ENCODE measurements at regions not wholly inside any gene's neighbourhood (a gene's known extent, or its start where the extent isn't known, plus 50 kb on each side); places are given as distances from the start of the nearest gene placed in this dataset.

GRCh38 chr2:120991441-120991840 is 255.8 kb downstream of the GLI2 start:
- TF ChIP-seq EP300 (IDR thresholded peaks at IDR 0.05; ENCODE audit: borderline replicate concordance) (no peak), EGR1 (IDR thresholded peaks at IDR 0.05) (no peak), TEAD4 (IDR thresholded peaks at IDR 0.05) (no peak), ZBTB7A (IDR thresholded peaks at IDR 0.05; ENCODE audit: low read depth) (no peak), USF1 (IDR thresholded peaks at IDR 0.05) (no peak), CEBPB (IDR thresholded peaks at IDR 0.05) (no peak), TAF1 (IDR thresholded peaks at IDR 0.05; ENCODE audit: low read depth) (no peak), YY1 (IDR thresholded peaks at IDR 0.05; ENCODE audit: low read depth) (no peak), CREB1 (IDR thresholded peaks at IDR 0.05; ENCODE audit: low read depth) (no peak), FOXM1 (IDR thresholded peaks at IDR 0.05; ENCODE audit: borderline replicate concordance, low read depth) (no peak), TCF12 (IDR thresholded peaks at IDR 0.05; ENCODE audit: low read depth) (no peak), NFIC (IDR thresholded peaks at IDR 0.05) (no peak), RAD21 (IDR thresholded peaks at IDR 0.05; ENCODE audit: low read depth) (no peak)
- TF ChIP-seq, protein P1, sequence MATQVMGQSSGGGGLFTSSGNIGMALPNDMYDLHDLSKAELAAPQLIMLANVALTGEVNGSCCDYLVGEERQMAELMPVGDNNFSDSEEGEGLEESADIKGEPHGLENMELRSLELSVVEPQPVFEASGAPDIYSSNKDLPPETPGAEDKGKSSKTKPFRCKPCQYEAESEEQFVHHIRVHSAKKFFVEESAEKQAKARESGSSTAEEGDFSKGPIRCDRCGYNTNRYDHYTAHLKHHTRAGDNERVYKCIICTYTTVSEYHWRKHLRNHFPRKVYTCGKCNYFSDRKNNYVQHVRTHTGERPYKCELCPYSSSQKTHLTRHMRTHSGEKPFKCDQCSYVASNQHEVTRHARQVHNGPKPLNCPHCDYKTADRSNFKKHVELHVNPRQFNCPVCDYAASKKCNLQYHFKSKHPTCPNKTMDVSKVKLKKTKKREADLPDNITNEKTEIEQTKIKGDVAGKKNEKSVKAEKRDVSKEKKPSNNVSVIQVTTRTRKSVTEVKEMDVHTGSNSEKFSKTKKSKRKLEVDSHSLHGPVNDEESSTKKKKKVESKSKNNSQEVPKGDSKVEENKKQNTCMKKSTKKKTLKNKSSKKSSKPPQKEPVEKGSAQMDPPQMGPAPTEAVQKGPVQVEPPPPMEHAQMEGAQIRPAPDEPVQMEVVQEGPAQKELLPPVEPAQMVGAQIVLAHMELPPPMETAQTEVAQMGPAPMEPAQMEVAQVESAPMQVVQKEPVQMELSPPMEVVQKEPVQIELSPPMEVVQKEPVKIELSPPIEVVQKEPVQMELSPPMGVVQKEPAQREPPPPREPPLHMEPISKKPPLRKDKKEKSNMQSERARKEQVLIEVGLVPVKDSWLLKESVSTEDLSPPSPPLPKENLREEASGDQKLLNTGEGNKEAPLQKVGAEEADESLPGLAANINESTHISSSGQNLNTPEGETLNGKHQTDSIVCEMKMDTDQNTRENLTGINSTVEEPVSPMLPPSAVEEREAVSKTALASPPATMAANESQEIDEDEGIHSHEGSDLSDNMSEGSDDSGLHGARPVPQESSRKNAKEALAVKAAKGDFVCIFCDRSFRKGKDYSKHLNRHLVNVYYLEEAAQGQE (IDR thresholded peaks at IDR 0.05; ENCODE audit: low read depth) = no peak
- TF ChIP-seq, protein P2, sequence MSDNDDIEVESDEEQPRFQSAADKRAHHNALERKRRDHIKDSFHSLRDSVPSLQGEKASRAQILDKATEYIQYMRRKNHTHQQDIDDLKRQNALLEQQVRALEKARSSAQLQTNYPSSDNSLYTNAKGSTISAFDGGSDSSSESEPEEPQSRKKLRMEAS (IDR thresholded peaks at IDR 0.05) = no peak

- TF ChIP-seq FOXM1 (IDR thresholded peaks at IDR 0.05; ENCODE audit: borderline replicate concordance, low read depth) (no peak), EGR1 (IDR thresholded peaks at IDR 0.05) (no peak), CEBPB (IDR thresholded peaks at IDR 0.05) (no peak)
- TF ChIP-seq, protein P2 (IDR thresholded peaks at IDR 0.05) = no peak
Measured at GRCh38 chr2:120992791-120993555, 257.3 kb downstream of the GLI2 start.

DNA sequence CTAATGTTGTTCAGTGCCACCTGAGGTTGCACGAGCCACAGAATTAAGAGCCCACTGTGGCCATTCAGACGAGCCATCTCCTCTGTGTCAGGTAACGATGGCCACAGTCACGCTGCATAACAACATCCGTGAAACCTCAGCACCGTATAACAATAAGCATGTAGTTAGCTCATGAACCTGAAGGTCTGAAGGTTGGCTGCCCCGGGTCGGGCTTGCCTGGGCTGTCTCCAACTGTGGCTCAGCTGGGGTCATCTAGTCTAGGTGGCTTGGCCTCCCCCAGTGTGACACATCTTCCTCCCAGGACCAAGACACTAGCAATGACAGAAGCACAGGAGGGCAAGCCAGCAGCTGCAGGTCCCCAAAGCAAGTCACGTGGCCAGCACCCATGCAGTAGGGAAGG is 258.0 kb downstream of the GLI2 start:
- no peak for TF ChIP-seq NFIC (IDR thresholded peaks at IDR 0.05)
- TF ChIP-seq EGR1 (IDR thresholded peaks at IDR 0.05) = no peak
- no peak for TF ChIP-seq CREB1 (IDR thresholded peaks at IDR 0.05; ENCODE audit: low read depth)
- TF ChIP-seq YY1 (IDR thresholded peaks at IDR 0.05; ENCODE audit: low read depth) = no peak
- TF ChIP-seq, protein P2 (IDR thresholded peaks at IDR 0.05) = no peak
- no peak for TF ChIP-seq RAD21 (IDR thresholded peaks at IDR 0.05; ENCODE audit: low read depth)
- TF ChIP-seq USF1 (IDR thresholded peaks at IDR 0.05) = no peak

GRCh38 chr2:120994301-120994995 is 258.8 kb downstream of the GLI2 start:
- TF ChIP-seq YY1 (IDR thresholded peaks at IDR 0.05; ENCODE audit: low read depth) = no peak
- TF ChIP-seq ZBTB7A (IDR thresholded peaks at IDR 0.05; ENCODE audit: low read depth) = no peak
- TF ChIP-seq TCF12 (IDR thresholded peaks at IDR 0.05; ENCODE audit: low read depth) = no peak
- TF ChIP-seq EP300 (IDR thresholded peaks at IDR 0.05; ENCODE audit: borderline replicate concordance) = no peak
- TF ChIP-seq FOXM1 (IDR thresholded peaks at IDR 0.05; ENCODE audit: borderline replicate concordance, low read depth) = no peak
- TF ChIP-seq CEBPB (IDR thresholded peaks at IDR 0.05) = no peak
- TF ChIP-seq NFIC (IDR thresholded peaks at IDR 0.05) = no peak
- no peak for TF ChIP-seq USF1 (IDR thresholded peaks at IDR 0.05)
- TF ChIP-seq, protein P1 (IDR thresholded peaks at IDR 0.05; ENCODE audit: low read depth) = no peak
- no peak for TF ChIP-seq RAD21 (IDR thresholded peaks at IDR 0.05; ENCODE audit: low read depth)
- no peak for TF ChIP-seq TEAD4 (IDR thresholded peaks at IDR 0.05)
- no peak for TF ChIP-seq TAF1 (IDR thresholded peaks at IDR 0.05; ENCODE audit: low read depth)

GRCh38 chr2:120995152-120995551 is 259.5 kb downstream of the GLI2 start:
- TF ChIP-seq CEBPB (IDR thresholded peaks at IDR 0.05) (no peak), TEAD4 (IDR thresholded peaks at IDR 0.05) (no peak), TAF1 (IDR thresholded peaks at IDR 0.05; ENCODE audit: low read depth) (no peak), TCF12 (IDR thresholded peaks at IDR 0.05; ENCODE audit: low read depth) (no peak), EP300 (IDR thresholded peaks at IDR 0.05; ENCODE audit: borderline replicate concordance) (no peak), NFIC (IDR thresholded peaks at IDR 0.05) (no peak), RAD21 (IDR thresholded peaks at IDR 0.05; ENCODE audit: low read depth) (no peak), EGR1 (IDR thresholded peaks at IDR 0.05) (no peak), CREB1 (IDR thresholded peaks at IDR 0.05; ENCODE audit: low read depth) (no peak), USF1 (IDR thresholded peaks at IDR 0.05) (no peak), FOXM1 (IDR thresholded peaks at IDR 0.05; ENCODE audit: borderline replicate concordance, low read depth) (no peak)
- TF ChIP-seq, protein P2 (IDR thresholded peaks at IDR 0.05) = no peak
- TF ChIP-seq, protein P1 (IDR thresholded peaks at IDR 0.05; ENCODE audit: low read depth) = no peak
